ENCODE measurements at regions not wholly inside any gene's neighbourhood (a gene's known extent, or its start where the extent isn't known, plus 50 kb on each side); places are given as distances from the start of the nearest gene placed in this dataset.

DNA sequence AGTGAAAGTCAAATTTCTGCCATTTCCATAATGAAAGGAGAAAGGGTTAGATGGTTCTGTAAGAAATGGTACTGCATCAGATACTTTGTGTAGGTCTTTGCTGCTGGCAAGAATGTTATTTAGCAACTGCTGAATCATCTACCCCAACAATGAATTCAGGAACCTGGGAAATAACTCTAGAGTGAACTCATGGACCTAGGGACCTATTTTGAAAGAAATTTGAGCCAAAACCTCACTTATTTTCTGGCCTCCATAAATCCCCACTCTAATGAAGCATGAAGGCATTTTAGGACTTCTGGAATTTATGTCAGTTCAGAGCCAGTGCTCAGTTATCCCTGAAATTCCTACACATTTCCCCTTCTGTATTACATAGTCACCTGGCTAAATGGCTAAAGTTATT is 50.9 kb upstream of the CPNE8 start:
- no peak for DNase-seq

Measured in CD4-positive, alpha-beta T cell treated with Interleukin-17A for 1 hour (primary cell).